ENCODE measurements at regions not wholly inside any gene's neighbourhood (a gene's known extent, or its start where the extent isn't known, plus 50 kb on each side); places are given as distances from the start of the nearest gene placed in this dataset.

- Histone ChIP-seq H3K9ac (ENCODE audit: insufficient read depth in 1 of 2, low read length in 2 of 2) (no peak overlapping the region), H3K9me3 (ENCODE audit: control insufficient read depth in 4 of 4, insufficient read depth in 3 of 4, low read length in 3 of 4) (no peaks in the 10 kb centered on the region), H3K27me3 (ENCODE audit: control insufficient read depth in 3 of 3, insufficient read depth in 3 of 3, low read length in 2 of 3) (no peaks in the 10 kb centered on the region), H3K4me1 (ENCODE audit: control insufficient read depth in 5 of 5, insufficient read depth in 5 of 5, low read length in 5 of 5) (no peaks in the 10 kb centered on the region), H3K27ac (ENCODE audit: low read depth in 1 of 2, low read length in 1 of 2) (no peak overlapping the region), H3K36me3 (ENCODE audit: control insufficient read depth in 4 of 4, insufficient read depth in 4 of 4, low read length in 4 of 4) (no peaks in the 10 kb centered on the region), H3K4me3 (no peak overlapping the region)
- no peak for TF ChIP-seq CTCF (IDR thresholded peaks at IDR 0.05; ENCODE audit: control extremely low read depth, extremely low read depth)
- DNase-seq, result no peak
- no peak for ATAC-seq (ENCODE audit: insufficient read depth, low FRiP score)
- 85 to 88% methylated on average over 4 of the region's 4 CpGs for WGBS, 2 donors
Observed at GRCh38 chr18:27824275-27824674, 352.7 kb downstream of the CDH2 start.

DNA sequence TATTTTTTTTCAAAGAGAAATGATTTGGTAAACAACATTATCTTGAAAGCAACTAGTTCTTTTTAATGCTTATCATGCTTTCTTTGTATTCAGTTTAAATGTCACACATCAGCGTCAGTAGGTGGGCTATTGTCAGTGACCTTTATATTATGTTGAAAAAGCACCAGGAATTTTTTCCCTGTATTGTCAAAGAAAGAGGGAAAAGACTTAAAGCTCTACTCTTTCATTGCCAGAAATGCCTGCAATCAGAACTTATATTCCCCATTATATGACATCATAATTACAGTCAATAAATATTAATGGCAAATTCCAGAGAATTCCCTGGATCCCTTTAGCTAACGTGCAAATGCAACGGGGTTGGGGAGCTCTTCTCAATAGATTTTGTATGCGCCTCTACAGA, 353.9 kb downstream of the CDH2 start:
- peaks cover 0 to 1% (median 0%) of the 10 kb centered on the region in 4 donors for H3K9me3 ChIP-seq (ENCODE audit: control insufficient read depth in 4 of 4, insufficient read depth in 3 of 4, low read length in 3 of 4)

GRCh38 chr18:27808683-27809082, 368.2 kb downstream of the CDH2 start:
- 44 to 54% methylated on average over 1 of the region's 1 CpG for WGBS, 2 donors
- no peak for ATAC-seq (ENCODE audit: insufficient read depth, low FRiP score)
- Histone ChIP-seq H3K27ac (ENCODE audit: low read depth in 1 of 2, low read length in 1 of 2) (no peak overlapping the region), H3K36me3 (ENCODE audit: control insufficient read depth in 4 of 4, insufficient read depth in 4 of 4, low read length in 4 of 4) (no peaks in the 10 kb centered on the region), H3K27me3 (ENCODE audit: control insufficient read depth in 3 of 3, insufficient read depth in 3 of 3, low read length in 2 of 3) (no peaks in the 10 kb centered on the region), H3K4me3 (no peak overlapping the region), H3K9me3 (ENCODE audit: control insufficient read depth in 4 of 4, insufficient read depth in 3 of 4, low read length in 3 of 4) (no peaks in the 10 kb centered on the region), H3K4me1 (ENCODE audit: control insufficient read depth in 5 of 5, insufficient read depth in 5 of 5, low read length in 5 of 5) (no peaks in the 10 kb centered on the region), H3K9ac (ENCODE audit: insufficient read depth in 1 of 2, low read length in 2 of 2) (no peak overlapping the region)
- TF ChIP-seq CTCF (IDR thresholded peaks at IDR 0.05; ENCODE audit: control extremely low read depth, extremely low read depth), result no peak
- DNase-seq, result no peak

More for the DNA sequence above, 353.9 kb downstream of the CDH2 start:
- Histone ChIP-seq H3K9ac (ENCODE audit: insufficient read depth in 1 of 2, low read length in 2 of 2) (no peak overlapping the region), H3K27me3 (ENCODE audit: control insufficient read depth in 3 of 3, insufficient read depth in 3 of 3, low read length in 2 of 3) (no peaks in the 10 kb centered on the region), H3K4me3 (no peak overlapping the region), H3K27ac (ENCODE audit: low read depth in 1 of 2, low read length in 1 of 2) (no peak overlapping the region), H3K4me1 (ENCODE audit: control insufficient read depth in 5 of 5, insufficient read depth in 5 of 5, low read length in 5 of 5) (no peaks in the 10 kb centered on the region), H3K36me3 (ENCODE audit: control insufficient read depth in 4 of 4, insufficient read depth in 4 of 4, low read length in 4 of 4) (no peaks in the 10 kb centered on the region)
- no peak for ATAC-seq (ENCODE audit: insufficient read depth, low FRiP score)
- no peak for DNase-seq
- 79 to 86% methylated on average over 4 of the region's 4 CpGs for WGBS, 2 donors
- no peak for TF ChIP-seq CTCF (IDR thresholded peaks at IDR 0.05; ENCODE audit: control extremely low read depth, extremely low read depth)

DNA sequence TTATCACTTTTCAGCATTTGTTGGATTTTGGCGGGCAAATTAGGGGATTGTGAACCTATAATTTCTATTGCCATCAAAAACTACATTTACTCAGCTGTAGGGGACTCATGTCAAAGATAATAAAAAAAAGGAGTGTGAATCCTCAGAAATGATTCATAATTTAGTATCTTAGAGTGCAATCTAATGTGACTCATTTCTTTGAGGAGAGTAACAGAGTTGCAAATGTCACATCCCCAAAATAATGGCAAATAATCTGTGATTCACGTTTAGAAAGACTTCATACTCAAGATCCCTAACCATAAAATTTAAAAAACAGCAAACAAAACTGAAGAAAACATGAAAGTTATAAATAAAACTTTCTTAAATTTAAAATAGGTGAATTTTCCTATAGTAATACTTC, 373.0 kb downstream of the CDH2 start:
- ATAC-seq (ENCODE audit: insufficient read depth, low FRiP score) (no peak), DNase-seq (no peak)
- no peaks in the 10 kb centered on the region for H3K36me3 ChIP-seq (ENCODE audit: control insufficient read depth in 4 of 4, insufficient read depth in 4 of 4, low read length in 4 of 4)
- TF ChIP-seq CTCF (IDR thresholded peaks at IDR 0.05; ENCODE audit: control extremely low read depth, extremely low read depth), result no peak
- H3K27ac ChIP-seq (ENCODE audit: low read depth in 1 of 2, low read length in 1 of 2), result no peak overlapping the region
- H3K9me3 ChIP-seq (ENCODE audit: control insufficient read depth in 4 of 4, insufficient read depth in 3 of 4, low read length in 3 of 4), result no peaks in the 10 kb centered on the region
- H3K9ac ChIP-seq (ENCODE audit: insufficient read depth in 1 of 2, low read length in 2 of 2), result no peak overlapping the region
- no peak overlapping the region for H3K4me3 ChIP-seq
- H3K4me1 ChIP-seq (ENCODE audit: control insufficient read depth in 5 of 5, insufficient read depth in 5 of 5, low read length in 5 of 5), result no peaks in the 10 kb centered on the region
- no peaks in the 10 kb centered on the region for H3K27me3 ChIP-seq (ENCODE audit: control insufficient read depth in 3 of 3, insufficient read depth in 3 of 3, low read length in 2 of 3)
- WGBS, 2 donors, result 29 to 51% methylated on average over 2 of the region's 2 CpGs

Measured in lung (tissue), 11 donors.